ENCODE measurements at regions not wholly inside any gene's neighbourhood (a gene's known extent, or its start where the extent isn't known, plus 50 kb on each side); places are given as distances from the start of the nearest gene placed in this dataset.

GRCh38 chr21:38930853-38931252 lies 125.1 kb downstream of the ETS2 start:
- no peak overlapping the region for H3K4me3 ChIP-seq
- 54 to 62% methylated on average over 3 of the region's 3 CpGs for WGBS, 2 donors
- peaks cover 0 to 34% (median 8%) of the 10 kb centered on the region in 9 donors for H3K4me1 ChIP-seq
- intact Hi-C loops (cut with DNase I), result no loop called here
- H3K9me3 ChIP-seq, result peaks cover 0 to 10% (median 4%) of the 10 kb centered on the region in 11 donors
- no peak for TF ChIP-seq CTCF (IDR thresholded peaks at IDR 0.05)
- ATAC-seq (peak in 7 of 8 donors; percentile 20 to 78 (median 70)), DNase-seq (no peak)
- peak overlapping the region in 4 of 10 donors; percentile 33 to 85 (median 50) for H3K27ac ChIP-seq
- H3K27me3 ChIP-seq, result no peaks in the 10 kb centered on the region
- H3K36me3 ChIP-seq, result no peaks in the 10 kb centered on the region

- 77 to 79% methylated on average over 2 of the region's 2 CpGs for WGBS, 2 donors
- TF ChIP-seq CTCF (IDR thresholded peaks at IDR 0.05), result no peak
- no peaks in the 10 kb centered on the region for H3K36me3 ChIP-seq
- no peak for ATAC-seq
- DNase-seq, result no peak
- H3K9me3 ChIP-seq, result peaks cover 0 to 10% (median 4%) of the 10 kb centered on the region in 11 donors
- intact Hi-C loops (cut with DNase I), result no loop called here
- H3K4me3 ChIP-seq, result no peak overlapping the region
- peak overlapping the region in 4 of 10 donors; percentile 16 to 85 (median 50) for H3K27ac ChIP-seq
- no peaks in the 10 kb centered on the region for H3K27me3 ChIP-seq
- peaks cover 6 to 41% (median 16%) of the 10 kb centered on the region in 9 donors for H3K4me1 ChIP-seq
Observed at GRCh38 chr21:38930066-38930465, 124.3 kb downstream of the ETS2 start.

- peaks cover 0 to 10% (median 4%) of the 10 kb centered on the region in 11 donors for H3K9me3 ChIP-seq
Observed at GRCh38 chr21:38929652-38930051, 123.9 kb downstream of the ETS2 start.

GRCh38 chr21:38929142-38929541 lies 123.4 kb downstream of the ETS2 start:
- no peak for TF ChIP-seq CTCF (IDR thresholded peaks at IDR 0.05)
- Histone ChIP-seq H3K4me3 (no peak overlapping the region), H3K9me3 (peaks cover 0 to 10% (median 4%) of the 10 kb centered on the region in 11 donors), H3K27ac (no peak overlapping the region), H3K36me3 (no peaks in the 10 kb centered on the region), H3K27me3 (no peaks in the 10 kb centered on the region), H3K4me1 (peaks cover 6 to 41% (median 16%) of the 10 kb centered on the region in 9 donors)
- no peak for ATAC-seq
- 98 to 100% methylated on average over 1 of the region's 1 CpG for WGBS, 2 donors
- DNase-seq, result no peak
- intact Hi-C loops (cut with DNase I), result loop anchor here in 3 of 10 donors (5.0 kb wide), 2 partner anchors 43 to 58 kb away; no protein-coding TSS in a partner anchor

More at GRCh38 chr21:38929652-38930051, 123.9 kb downstream of the ETS2 start:
- Histone ChIP-seq H3K4me1 (peaks cover 6 to 41% (median 16%) of the 10 kb centered on the region in 9 donors), H3K27ac (peak overlapping the region in 1 of 10 donors; percentile 38), H3K36me3 (no peaks in the 10 kb centered on the region), H3K27me3 (no peaks in the 10 kb centered on the region), H3K4me3 (no peak overlapping the region)
- DNase-seq (no peak), ATAC-seq (no peak)
- WGBS, 2 donors, result 96 to 100% methylated on average over 1 of the region's 1 CpG
- intact Hi-C loops (cut with DNase I), result loop anchor here in 3 of 10 donors (5.0 kb wide), 2 partner anchors 43 to 58 kb away; no protein-coding TSS in a partner anchor
- TF ChIP-seq CTCF (IDR thresholded peaks at IDR 0.05), result no peak
